Keratinocyte (primary cell): ENCODE measurements at regions not wholly inside any gene's neighbourhood (a gene's known extent, or its start where the extent isn't known, plus 50 kb on each side); places are given as distances from the start of the nearest gene placed in this dataset.
"Not testable (repeated sequence)": the region's sequence is repeated elsewhere in the genome, so short reads cannot be mapped to it uniquely, and the experiment has no call there.

Experiments used
- DNase-seq: peaks from one replicate; pipeline ENCODE4 v3.0.0-alpha.2; 2011; ENCODE audit warnings: low read depth, missing footprints, low spot score
- FAIRE-seq: peaks from 2 replicates; lab custom pipeline; 2011; peaks lifted over from hg19 to GRCh38; lab: Jason Lieb, UNC
- H2AFZ ChIP-seq: 2 replicates; pipeline ENCODE4 v1.6.0; 2012; ENCODE audit warnings: low read length, control low read depth, inconsistent platforms; ENCODE audit not compliant: control insufficient read depth
- H3K27ac ChIP-seq: 2 replicates; pipeline ENCODE4 v1.5.1; 2011; ENCODE audit warnings: low read length; ENCODE audit not compliant: control insufficient read depth, insufficient read depth
- H3K27me3 ChIP-seq: 3 replicates; pipeline ENCODE4 v1.6.0; 2011; ENCODE audit warnings: low read length; ENCODE audit not compliant: control insufficient read depth, insufficient read depth; ENCODE audit errors: extremely low read depth
- H3K36me3 ChIP-seq, 2 experiments: 2 replicates in 1 of 2; 3 replicates in 1 of 2; pipeline ENCODE4 v1.5.1; 2011; ENCODE audit warnings: low read length in 2 of 2, mild to moderate bottlenecking in 1 of 2; ENCODE audit not compliant: control insufficient read depth in 2 of 2, insufficient read depth in 2 of 2; ENCODE audit errors: extremely low read depth in 1 of 2
- H3K4me1 ChIP-seq: 3 replicates; pipeline ENCODE4 v1.5.1; 2011; ENCODE audit warnings: low read length; ENCODE audit not compliant: control insufficient read depth, insufficient read depth; ENCODE audit errors: extremely low read depth
- H3K4me2 ChIP-seq: 3 replicates; pipeline ENCODE4 v1.6.0; 2011; ENCODE audit warnings: low read depth, low read length; ENCODE audit not compliant: control insufficient read depth, insufficient read depth; ENCODE audit errors: extremely low read depth
- H3K4me3 ChIP-seq, 3 experiments: fragments of 200-600 bp in 1 of 3; sonication (generic) in 1 of 3; 2 replicates in 2 of 3; 3 replicates in 1 of 3; pipeline ENCODE4 v1.5.1; 2011 to 2016; ENCODE audit warnings: low read length in 3 of 3, mild to moderate bottlenecking in 3 of 3, control low read depth in 2 of 3, inconsistent platforms in 1 of 3, low read depth in 1 of 3, mixed read lengths in 1 of 3, mixed run types in 1 of 3, moderate library complexity in 1 of 3; ENCODE audit not compliant: control insufficient read depth in 2 of 3, insufficient read depth in 2 of 3; ENCODE audit errors: extremely low read depth in 1 of 3
- H3K79me2 ChIP-seq: 2 replicates; pipeline ENCODE4 v1.6.0; 2012; ENCODE audit warnings: low read length; ENCODE audit not compliant: control insufficient read depth, insufficient read depth
- H3K9ac ChIP-seq: 3 replicates; pipeline ENCODE4 v1.6.0; 2011; ENCODE audit warnings: low read length; ENCODE audit not compliant: control insufficient read depth, insufficient read depth; ENCODE audit errors: extremely low read depth
- H3K9me1 ChIP-seq: 3 replicates; pipeline ENCODE4 v1.6.0; 2011; ENCODE audit warnings: low read length; ENCODE audit not compliant: control insufficient read depth, insufficient read depth; ENCODE audit errors: extremely low read depth
- H3K9me3 ChIP-seq: 2 replicates; pipeline ENCODE4 v1.5.1; 2012; ENCODE audit warnings: low read depth, low read length; ENCODE audit not compliant: control insufficient read depth
- H4K20me1 ChIP-seq: 3 replicates; pipeline ENCODE4 v1.6.0; 2011; ENCODE audit warnings: low read length; ENCODE audit not compliant: control insufficient read depth, insufficient read depth; ENCODE audit errors: extremely low read depth
- dilution Hi-C: fragments of 300-500 bp; cut with MboI; formaldehyde crosslinking; loops from one replicate; pipeline ENCODE4 v1.7.0; 2020; ENCODE audit warnings: low sequenced_read_pairs; ENCODE audit not compliant: extremely low pct_ligation_motif_present

- H3K27ac ChIP-seq, H3K36me3 ChIP-seq, H3K4me2 ChIP-seq, H3K9me1 ChIP-seq, H3K4me1 ChIP-seq, H3K9ac ChIP-seq, H3K27me3 ChIP-seq, H4K20me1 ChIP-seq, H3K9me3 ChIP-seq, DNase-seq, FAIRE-seq, H3K79me2 ChIP-seq, dilution Hi-C loops, H2AFZ ChIP-seq, H3K4me3 ChIP-seq: not testable (repeated sequence)
These were observed 91.0 kb upstream of the SPDYE9 start for GRCh38 chr7:73176813-73177212.

- H3K79me2 ChIP-seq, dilution Hi-C loops, FAIRE-seq, DNase-seq, H3K9me3 ChIP-seq, H3K4me1 ChIP-seq, H2AFZ ChIP-seq, H3K9ac ChIP-seq, H3K27ac ChIP-seq, H3K4me3 ChIP-seq, H3K4me2 ChIP-seq, H3K27me3 ChIP-seq, H4K20me1 ChIP-seq, H3K9me1 ChIP-seq, H3K36me3 ChIP-seq: not testable (repeated sequence)
These were observed 89.5 kb upstream of the SPDYE9 start for GRCh38 chr7:73175322-73175721.

- H3K9me1 ChIP-seq, H3K9ac ChIP-seq, H2AFZ ChIP-seq, dilution Hi-C loops, H3K36me3 ChIP-seq, H3K4me3 ChIP-seq, H4K20me1 ChIP-seq, H3K27me3 ChIP-seq, H3K4me1 ChIP-seq, H3K4me2 ChIP-seq, FAIRE-seq, H3K9me3 ChIP-seq, DNase-seq, H3K79me2 ChIP-seq, H3K27ac ChIP-seq: not testable (repeated sequence)
These were observed 85.1 kb upstream of the SPDYE9 start for GRCh38 chr7:73170902-73171301.

- dilution Hi-C loops, H3K9ac ChIP-seq, FAIRE-seq: not testable (repeated sequence)
These were observed 84.6 kb upstream of the SPDYE9 start for GRCh38 chr7:73170415-73170814.

GRCh38 chr7:73166152-73166551 lies 80.3 kb upstream of the SPDYE9 start:
- H4K20me1 ChIP-seq, H3K9ac ChIP-seq, FAIRE-seq, H3K79me2 ChIP-seq, H3K4me3 ChIP-seq, H3K36me3 ChIP-seq, H3K4me1 ChIP-seq, H2AFZ ChIP-seq, H3K27ac ChIP-seq, H3K4me2 ChIP-seq, H3K27me3 ChIP-seq, H3K9me3 ChIP-seq, H3K9me1 ChIP-seq, DNase-seq, dilution Hi-C loops: not testable (repeated sequence)

More at GRCh38 chr7:73170415-73170814, 84.6 kb upstream of the SPDYE9 start:
- not testable (repeated sequence) for H3K27me3 ChIP-seq, DNase-seq, H3K4me1 ChIP-seq, H3K4me2 ChIP-seq, H3K36me3 ChIP-seq, H3K4me3 ChIP-seq, H3K9me1 ChIP-seq, H3K27ac ChIP-seq, H3K79me2 ChIP-seq, H2AFZ ChIP-seq, H4K20me1 ChIP-seq, H3K9me3 ChIP-seq
